PC-9 (cell line): ENCODE measurements at regions not wholly inside any gene's neighbourhood (a gene's known extent, or its start where the extent isn't known, plus 50 kb on each side); places are given as distances from the start of the nearest gene placed in this dataset.
"Not testable (repeated sequence)": the region's sequence is repeated elsewhere in the genome, so short reads cannot be mapped to it uniquely, and the experiment has no call there.

ENCODE experiments used
- BruUV-seq: library from RNA; stranded (reverse); fragments of 400-500 nt; replicated peaks from 2 replicates; lab custom pipeline; 2021; lab: Mats Ljungman, UMichigan
- CTCF ChIA-PET: fragments of 300-600 bp; sonication (Branson Sonifier 250); formaldehyde crosslinking; loops from one replicate; lab custom pipeline; 2022; ENCODE audit warnings: antibody characterized with exemption; lab: Charles Lee
- POLR2A ChIA-PET: fragments of 300-600 bp; sonication (Branson Sonifier 250); formaldehyde crosslinking; loops from one replicate; lab custom pipeline; 2022; ENCODE audit warnings: antibody characterized with exemption; ENCODE audit not compliant: unreplicated experiment; lab: Charles Lee
- DNase-seq, 2 experiments: peaks; one replicate each; pipeline versions ENCODE4 v3.0.0 to v3.0.0-alpha.2; 2015 to 2022; ENCODE audit warnings: mixed read lengths in 1 of 2
- H2AFZ ChIP-seq: fragments of 200-600 bp; sonication (generic); 2 replicates; pipeline ENCODE4 v1.8.1; 2017; ENCODE audit warnings: antibody characterized with exemption
- H3F3A ChIP-seq: fragments of 200-600 bp; sonication (generic); 2 replicates; pipeline ENCODE4 v1.8.1; 2017; ENCODE audit warnings: antibody characterized with exemption, mild to moderate bottlenecking, low read depth; ENCODE audit not compliant: insufficient read depth
- H3K27ac ChIP-seq: fragments of 200-600 bp; sonication (generic); 2 replicates; pipeline ENCODE4 v1.6.1; 2016; ENCODE audit warnings: mixed run types
- H3K27me3 ChIP-seq: fragments of 200-600 bp; sonication (generic); 2 replicates; pipeline ENCODE4 v1.6.1; 2016; ENCODE audit warnings: low read depth, mixed run types; ENCODE audit not compliant: insufficient read depth
- H3K36me3 ChIP-seq: fragments of 200-600 bp; sonication (generic); 2 replicates; pipeline ENCODE4 v1.6.1; 2016; ENCODE audit warnings: low read depth, mixed run types
- H3K4me1 ChIP-seq: fragments of 200-600 bp; sonication (generic); replicated peaks from 2 replicates; pipeline ENCODE4 v1.6.1; 2016; ENCODE audit warnings: mixed run types; ENCODE audit not compliant: insufficient read depth
- H3K4me2 ChIP-seq: fragments of 200-600 bp; sonication (generic); 2 replicates; pipeline ENCODE4 v1.6.1; 2017; ENCODE audit warnings: mixed run types
- H3K4me3 ChIP-seq: fragments of 200-600 bp; sonication (generic); 2 replicates; pipeline ENCODE4 v1.6.1; 2016; ENCODE audit warnings: mixed run types
- H3K79me2 ChIP-seq: fragments of 200-600 bp; sonication (generic); 2 replicates; pipeline ENCODE4 v1.6.1; 2017; ENCODE audit warnings: low read depth, mixed run types
- H3K9me2 ChIP-seq: fragments of 200-600 bp; sonication (generic); 2 replicates; pipeline ENCODE4 v1.8.1; 2017; ENCODE audit warnings: mild to moderate bottlenecking; ENCODE audit not compliant: insufficient read depth
- H3K9me3 ChIP-seq: fragments of 200-600 bp; sonication (generic); 2 replicates; pipeline ENCODE4 v1.8.1; 2016; ENCODE audit warnings: low read depth; ENCODE audit not compliant: insufficient read depth
- H4K20me1 ChIP-seq: fragments of 200-600 bp; sonication (generic); 2 replicates; pipeline ENCODE4 v1.8.1; 2017; ENCODE audit not compliant: insufficient read depth
- EZH2 ChIP-seq: fragments of 200-600 bp; sonication (generic); IDR thresholded peaks from 2 replicates; pipeline ENCODE4 v1.8.0; 2017; ENCODE audit warnings: antibody characterized with exemption, low read depth
- intact Hi-C: fragments of 100-400 bp; cut with micrococcal nuclease; formaldehyde crosslinking; loops from one replicate; pipeline ENCODE4 v1.10.0; 2022; ENCODE audit not compliant: unreplicated experiment
- TF ChIP-seq, protein P1 (sequence below): fragments of 200-600 bp; sonication (generic); conservative IDR thresholded peaks from 2 replicates; pipeline ENCODE4 v1.6.1; 2017; ENCODE audit warnings: mixed run types, antibody characterized with exemption, mild to moderate bottlenecking, moderate library complexity

DNA sequence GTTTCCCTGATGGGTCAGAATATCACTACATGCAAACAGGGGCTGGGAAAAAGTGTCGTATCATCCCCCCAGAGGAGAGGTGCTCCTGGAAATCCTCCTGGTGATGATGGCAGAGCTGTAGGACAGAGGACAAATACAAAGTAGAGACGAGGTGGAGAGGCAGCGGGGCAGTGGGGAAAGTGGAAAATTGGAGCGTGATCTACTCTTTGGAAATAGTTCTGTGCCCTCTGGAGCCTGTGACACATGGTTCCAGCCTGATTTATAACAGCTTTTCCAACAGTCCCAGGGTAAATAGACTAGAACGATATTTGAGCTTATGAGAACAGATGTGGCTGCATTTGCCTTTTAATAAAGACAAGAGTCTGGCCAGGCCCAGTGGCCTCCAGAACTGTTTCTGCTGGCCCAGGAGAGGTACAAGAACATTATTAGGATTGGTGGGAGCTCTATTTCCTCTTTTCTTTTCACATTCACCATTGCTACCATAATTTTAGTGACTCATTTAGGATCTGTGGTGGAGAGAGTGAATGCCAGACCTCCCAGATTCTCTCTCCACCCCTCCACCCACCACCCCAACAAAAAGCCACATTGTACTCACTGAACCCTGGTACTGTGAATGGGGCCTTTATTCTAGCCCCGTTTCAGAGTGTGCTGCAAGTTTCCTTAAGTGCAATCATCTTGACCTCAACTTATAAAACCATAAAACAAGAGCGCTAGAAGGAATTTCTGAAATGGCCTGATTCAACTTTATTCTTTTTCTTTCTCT lies 78.3 kb downstream of the BTBD3 start:
- no peak for DNase-seq
- Histone ChIP-seq H3K9me3 (no peaks in the 10 kb centered on the region), H3F3A (no peaks in the 10 kb centered on the region), H3K27me3 (no peaks in the 10 kb centered on the region), H3K27ac (no peak overlapping the region), H2AFZ (no peak overlapping the region), H3K36me3 (no peaks in the 10 kb centered on the region), H3K4me3 (no peak overlapping the region), H3K4me1 (no peaks in the 10 kb centered on the region), H3K79me2 (no peaks in the 10 kb centered on the region), H3K9me2 (no peaks in the 10 kb centered on the region), H4K20me1 (no peaks in the 10 kb centered on the region), H3K4me2 (no peak overlapping the region)
- intact Hi-C loops, result no loop called here
- no TSS peak for BruUV-seq
- ChIA-PET POLR2A (no interaction called here), CTCF (no interaction called here)
- no peak for TF ChIP-seq EZH2
- TF ChIP-seq, protein P1, sequence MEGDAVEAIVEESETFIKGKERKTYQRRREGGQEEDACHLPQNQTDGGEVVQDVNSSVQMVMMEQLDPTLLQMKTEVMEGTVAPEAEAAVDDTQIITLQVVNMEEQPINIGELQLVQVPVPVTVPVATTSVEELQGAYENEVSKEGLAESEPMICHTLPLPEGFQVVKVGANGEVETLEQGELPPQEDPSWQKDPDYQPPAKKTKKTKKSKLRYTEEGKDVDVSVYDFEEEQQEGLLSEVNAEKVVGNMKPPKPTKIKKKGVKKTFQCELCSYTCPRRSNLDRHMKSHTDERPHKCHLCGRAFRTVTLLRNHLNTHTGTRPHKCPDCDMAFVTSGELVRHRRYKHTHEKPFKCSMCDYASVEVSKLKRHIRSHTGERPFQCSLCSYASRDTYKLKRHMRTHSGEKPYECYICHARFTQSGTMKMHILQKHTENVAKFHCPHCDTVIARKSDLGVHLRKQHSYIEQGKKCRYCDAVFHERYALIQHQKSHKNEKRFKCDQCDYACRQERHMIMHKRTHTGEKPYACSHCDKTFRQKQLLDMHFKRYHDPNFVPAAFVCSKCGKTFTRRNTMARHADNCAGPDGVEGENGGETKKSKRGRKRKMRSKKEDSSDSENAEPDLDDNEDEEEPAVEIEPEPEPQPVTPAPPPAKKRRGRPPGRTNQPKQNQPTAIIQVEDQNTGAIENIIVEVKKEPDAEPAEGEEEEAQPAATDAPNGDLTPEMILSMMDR, result no peak

DNA sequence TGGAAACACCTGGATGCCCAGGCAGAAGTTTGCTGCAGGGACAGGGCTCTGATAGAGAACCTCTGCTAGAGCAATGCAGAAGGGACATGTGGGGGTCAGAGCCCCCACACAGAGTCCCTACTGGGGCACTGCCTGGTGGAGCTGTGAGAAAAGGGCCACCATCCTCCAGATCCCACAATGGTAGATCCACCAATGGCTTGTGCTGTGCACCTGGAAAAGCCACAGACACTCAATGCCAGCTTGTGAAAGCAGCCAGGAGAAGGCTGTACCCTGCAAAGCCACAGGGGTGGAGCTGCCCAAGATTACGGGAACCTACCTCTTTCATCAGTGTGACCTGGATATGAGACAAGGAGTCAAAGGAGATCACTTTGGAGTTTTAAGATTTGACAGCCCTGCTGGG lies 87.1 kb downstream of the BTBD3 start:
- BruUV-seq, intact Hi-C loops, H3K27ac ChIP-seq, H3K9me3 ChIP-seq, H3F3A ChIP-seq, H3K4me1 ChIP-seq, H3K9me2 ChIP-seq, H3K36me3 ChIP-seq, DNase-seq, H3K4me3 ChIP-seq, H2AFZ ChIP-seq, H4K20me1 ChIP-seq, CTCF ChIA-PET, H3K4me2 ChIP-seq, POLR2A ChIA-PET, H3K79me2 ChIP-seq, H3K27me3 ChIP-seq: not testable (repeated sequence)

DNA sequence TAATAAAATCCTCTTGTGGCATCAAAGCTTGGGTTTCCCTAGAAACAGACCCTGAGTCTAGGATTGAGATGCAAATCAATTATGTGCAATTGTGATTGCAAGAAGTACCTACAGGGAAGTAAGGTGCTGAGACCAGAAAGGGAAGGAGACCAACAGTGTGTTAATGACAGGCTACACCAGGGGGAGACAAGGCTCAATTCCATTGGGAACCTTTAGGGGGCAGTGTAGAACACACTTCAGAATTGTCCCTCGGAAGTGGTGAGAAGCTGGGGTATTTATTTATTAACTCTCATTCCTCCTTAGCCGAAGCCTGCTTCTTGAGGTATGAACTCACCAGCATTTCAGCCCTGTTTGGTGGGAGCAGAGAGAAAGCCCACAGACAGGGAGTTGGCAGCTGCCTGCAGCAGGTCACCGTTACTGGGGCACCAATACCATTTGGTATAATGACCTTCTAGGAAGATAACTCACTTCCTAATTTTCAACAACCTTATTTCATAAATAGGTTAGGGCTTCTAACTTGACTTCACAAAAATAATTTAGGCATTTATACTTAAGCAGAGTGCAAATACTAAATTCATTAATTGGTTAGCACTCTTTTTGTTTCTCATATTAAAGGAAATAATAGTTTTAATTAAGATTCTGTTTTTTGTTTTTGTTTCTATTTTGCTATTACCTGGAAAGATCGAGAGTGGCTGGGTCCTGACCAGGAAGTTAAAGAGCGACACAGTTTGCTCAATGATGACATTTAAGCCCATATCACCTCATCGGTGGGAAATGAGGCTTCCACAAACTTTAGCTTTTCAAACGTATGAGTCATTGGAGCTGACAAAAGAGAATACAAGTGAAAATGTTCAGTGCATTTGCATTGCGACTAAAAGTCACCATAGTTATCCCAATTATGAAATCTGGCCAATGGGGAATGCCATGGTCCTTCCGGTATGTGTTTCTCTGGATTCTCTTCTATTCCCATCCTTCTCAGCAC lies 94.8 kb downstream of the BTBD3 start:
- Histone ChIP-seq H3K9me3 (no peaks in the 10 kb centered on the region), H3K4me1 (no peaks in the 10 kb centered on the region), H3K4me3 (no peak overlapping the region), H3K27me3 (no peaks in the 10 kb centered on the region), H2AFZ (0 out of 2 replicates have a peak overlapping the region, but pooled peaks have one; percentile 52), H3K4me2 (no peak overlapping the region), H3F3A (no peaks in the 10 kb centered on the region), H4K20me1 (no peaks in the 10 kb centered on the region), H3K9me2 (no peaks in the 10 kb centered on the region), H3K27ac (no peak overlapping the region), H3K79me2 (no peaks in the 10 kb centered on the region), H3K36me3 (no peaks in the 10 kb centered on the region)
- intact Hi-C loops, result no loop called here
- DNase-seq, result peak; percentile 7 to 41
- no TSS peak for BruUV-seq
- TF ChIP-seq, protein P1, result peak; percentile 87
- TF ChIP-seq EZH2, result no peak
- ChIA-PET CTCF (interaction anchor here (0.6 kb wide), 1 partner anchor 342 kb away, joined by 3 read pairs; no protein-coding TSS in a partner anchor), POLR2A (no interaction called here)
